Adipocyte (in vitro differentiated cells): ENCODE measurements at regions not wholly inside any gene's neighbourhood (a gene's known extent, or its start where the extent isn't known, plus 50 kb on each side); places are given as distances from the start of the nearest gene placed in this dataset.
A peak's percentile ranks its signal among the peaks of the same experiment; 100 is the strongest.

Experiments used
- DNase-seq: peaks from one replicate; pipeline ENCODE4 v3.0.0-alpha.2; 2015; ENCODE audit warnings: low read depth
- H3K27me3 ChIP-seq: replicated peaks from 2 replicates; pipeline ENCODE4 v1.7.0; 2013; ENCODE audit warnings: mild to moderate bottlenecking, low read length, moderate library complexity; ENCODE audit not compliant: control insufficient read depth, insufficient read depth
- H3K36me3 ChIP-seq: 2 replicates; pipeline ENCODE4 v1.7.0; 2013; ENCODE audit warnings: low read length, mild to moderate bottlenecking, moderate library complexity; ENCODE audit not compliant: control insufficient read depth, insufficient read depth, severe bottlenecking
- H3K4me1 ChIP-seq: 2 replicates; pipeline ENCODE4 v1.7.0; 2013; ENCODE audit warnings: mild to moderate bottlenecking, low read length, moderate library complexity; ENCODE audit not compliant: control insufficient read depth, insufficient read depth
- H3K4me3 ChIP-seq: 2 replicates; pipeline ENCODE4 v1.7.0; 2013; ENCODE audit warnings: mild to moderate bottlenecking, low read length, moderate library complexity
- H3K9ac ChIP-seq: 2 replicates; pipeline ENCODE4 v1.7.0; 2013; ENCODE audit warnings: mild to moderate bottlenecking, low read length, moderate library complexity
- H3K9me3 ChIP-seq: 2 replicates; pipeline ENCODE4 v1.7.0; 2013; ENCODE audit warnings: mild to moderate bottlenecking, low read length, moderate library complexity; ENCODE audit not compliant: control insufficient read depth

DNA sequence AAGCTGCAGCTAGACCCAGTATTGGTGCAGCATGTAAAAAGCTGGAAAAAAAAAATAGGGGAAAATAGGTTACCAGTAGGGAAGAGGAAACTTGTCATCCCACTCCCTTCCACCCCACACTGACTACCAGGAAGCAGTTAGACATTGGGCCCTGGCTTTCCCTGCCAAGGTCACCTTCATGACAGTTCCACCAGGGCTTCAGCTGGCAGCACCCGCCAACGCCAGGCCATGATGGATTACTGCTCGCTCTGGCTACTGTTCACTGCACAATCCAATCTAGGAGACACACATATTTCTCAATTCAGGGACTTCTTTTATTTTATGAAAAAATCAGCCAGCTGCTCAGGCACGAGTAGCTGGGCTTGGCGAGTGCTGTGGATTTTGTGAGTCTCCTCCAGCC lies 127.7 kb downstream of the DMRTA2 start:
- Histone ChIP-seq H3K36me3 (no peaks in the 10 kb centered on the region), H3K4me3 (no peak overlapping the region), H3K27me3 (peaks cover 5% of the 10 kb centered on the region), H3K9ac (no peak overlapping the region), H3K9me3 (peaks cover 5% of the 10 kb centered on the region), H3K4me1 (no peaks in the 10 kb centered on the region)
- no peak for DNase-seq

DNA sequence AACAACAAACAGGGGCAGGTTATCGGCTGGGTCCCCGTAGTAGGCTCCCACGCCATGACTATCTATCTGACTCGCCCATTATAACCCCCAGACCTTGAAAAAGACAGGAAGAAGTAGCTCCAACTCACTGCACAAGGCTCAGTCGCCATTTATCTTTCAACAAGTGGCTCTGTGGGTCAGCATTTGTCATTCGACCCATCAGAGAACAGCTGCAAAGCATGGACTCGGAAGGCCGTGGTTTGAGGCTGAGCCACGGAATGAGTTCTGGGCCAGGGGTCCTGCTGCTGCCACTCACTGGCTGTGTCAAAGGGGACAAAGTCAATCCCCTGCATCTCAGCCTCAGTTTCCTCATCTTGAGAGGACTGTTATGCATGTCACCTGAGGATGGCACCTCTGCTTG lies 131.0 kb downstream of the DMRTA2 start:
- Histone ChIP-seq H3K36me3 (no peaks in the 10 kb centered on the region), H3K4me1 (no peaks in the 10 kb centered on the region), H3K4me3 (no peak overlapping the region), H3K9ac (no peak overlapping the region), H3K9me3 (peaks cover 8% of the 10 kb centered on the region), H3K27me3 (peaks cover 5% of the 10 kb centered on the region)
- DNase-seq, result no peak

GRCh38 chr1:50289495-50289894 lies 133.7 kb downstream of the DMRTA2 start:
- no peak for DNase-seq
- H3K4me3 ChIP-seq, result no peak overlapping the region
- peaks cover 3% of the 10 kb centered on the region for H3K27me3 ChIP-seq

DNA sequence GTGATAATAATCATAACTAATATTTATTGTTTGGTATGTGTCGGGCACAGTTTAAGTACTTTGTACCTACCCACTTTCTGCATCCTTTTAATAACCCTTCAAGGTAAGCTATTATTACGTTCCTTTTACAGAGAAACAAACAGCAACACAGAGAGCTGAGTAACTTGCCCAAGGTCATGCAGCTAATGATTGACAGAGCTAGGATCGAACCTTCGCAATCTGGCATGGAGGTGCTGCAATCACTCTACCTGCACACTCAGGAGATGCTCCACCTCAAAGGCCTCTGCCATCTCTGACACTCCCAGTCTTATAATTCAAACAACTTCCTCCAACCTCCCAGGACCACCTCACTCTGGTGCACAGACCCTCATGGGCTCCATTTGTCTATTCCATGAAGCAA lies 137.2 kb downstream of the DMRTA2 start:
- peaks cover 3% of the 10 kb centered on the region for H3K9me3 ChIP-seq
- no peak overlapping the region for H3K4me3 ChIP-seq
- H3K36me3 ChIP-seq, result no peaks in the 10 kb centered on the region
- no peak overlapping the region for H3K9ac ChIP-seq
- DNase-seq, result no peak
- peaks cover 7% of the 10 kb centered on the region for H3K27me3 ChIP-seq
- no peaks in the 10 kb centered on the region for H3K4me1 ChIP-seq

More at GRCh38 chr1:50289495-50289894, 133.7 kb downstream of the DMRTA2 start:
- Histone ChIP-seq H3K4me1 (no peaks in the 10 kb centered on the region), H3K9me3 (peaks cover 6% of the 10 kb centered on the region), H3K36me3 (no peaks in the 10 kb centered on the region), H3K9ac (no peak overlapping the region)

DNA sequence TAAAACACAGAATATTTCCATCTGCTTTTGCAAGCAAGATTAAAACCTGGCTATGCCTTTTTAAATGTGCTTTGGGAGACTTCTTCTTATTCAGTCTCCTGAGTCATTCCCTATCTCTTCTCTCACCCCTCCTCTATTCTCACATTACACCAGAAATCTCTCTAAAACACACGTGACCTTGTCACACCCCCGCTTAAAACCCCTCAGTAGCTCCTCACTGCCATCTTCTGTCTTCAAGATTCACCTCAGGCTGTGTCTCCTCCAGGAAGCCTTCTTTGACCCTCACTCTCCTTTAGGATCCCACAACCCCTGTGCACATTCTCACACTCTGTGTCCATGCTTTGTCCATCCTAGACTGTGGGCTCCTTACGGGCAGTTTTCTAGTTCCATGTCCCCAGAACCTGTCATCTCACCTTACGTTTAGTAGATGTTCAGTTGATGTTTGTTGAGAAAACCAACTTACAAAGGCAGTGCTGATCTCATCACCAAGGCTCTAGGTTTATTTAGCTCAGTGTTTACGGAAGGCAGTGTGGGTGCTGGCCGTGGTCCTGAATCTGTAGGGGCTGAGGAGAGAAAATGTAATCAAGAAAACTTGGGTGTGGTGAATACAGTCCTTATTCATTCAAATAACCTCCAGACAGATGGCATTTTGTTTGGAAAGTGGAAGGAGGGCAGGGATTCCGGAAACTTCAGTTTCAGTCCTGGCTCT lies 143.5 kb downstream of the DMRTA2 start:
- H3K27me3 ChIP-seq, result peaks cover 38% of the 10 kb centered on the region
- no peak overlapping the region for H3K9ac ChIP-seq
- H3K4me1 ChIP-seq, result no peaks in the 10 kb centered on the region
- no peaks in the 10 kb centered on the region for H3K36me3 ChIP-seq
- no peaks in the 10 kb centered on the region for H3K9me3 ChIP-seq
- no peak overlapping the region for H3K4me3 ChIP-seq
- DNase-seq, result peak; percentile 24

DNA sequence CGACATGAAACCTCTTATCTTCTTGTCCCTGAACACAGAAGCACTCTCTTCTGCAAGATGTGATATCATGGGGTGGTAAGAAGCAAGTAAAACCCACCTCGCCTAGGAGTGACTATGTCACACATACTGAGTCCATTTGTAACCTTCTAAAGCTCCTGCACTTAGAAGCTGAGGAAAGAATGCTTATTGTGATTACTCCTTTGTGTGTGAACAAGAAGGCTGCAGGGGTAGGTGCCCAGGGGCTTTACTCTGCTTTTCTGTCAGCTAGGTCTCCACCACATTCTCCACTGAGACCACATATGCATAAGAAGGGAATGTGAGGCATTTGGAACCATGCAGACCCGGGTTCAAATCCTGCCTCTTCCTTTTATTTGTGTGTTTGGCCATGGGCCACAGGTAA lies 144.3 kb downstream of the DMRTA2 start:
- H3K9ac ChIP-seq, result no peak overlapping the region
- H3K9me3 ChIP-seq, result no peaks in the 10 kb centered on the region
- H3K36me3 ChIP-seq, result no peaks in the 10 kb centered on the region
- H3K27me3 ChIP-seq, result peaks cover 38% of the 10 kb centered on the region
- H3K4me3 ChIP-seq, result no peak overlapping the region
- no peaks in the 10 kb centered on the region for H3K4me1 ChIP-seq
- no peak for DNase-seq

GRCh38 chr1:50278410-50278809 lies 144.8 kb downstream of the DMRTA2 start:
- no peak for DNase-seq
- peaks cover 34% of the 10 kb centered on the region for H3K27me3 ChIP-seq
- no peaks in the 10 kb centered on the region for H3K4me1 ChIP-seq
- no peak overlapping the region for H3K4me3 ChIP-seq
- H3K9me3 ChIP-seq, result no peaks in the 10 kb centered on the region
- H3K9ac ChIP-seq, result no peak overlapping the region
- no peaks in the 10 kb centered on the region for H3K36me3 ChIP-seq

GRCh38 chr1:50275566-50275965 lies 147.7 kb downstream of the DMRTA2 start:
- no peak for DNase-seq
- no peaks in the 10 kb centered on the region for H3K36me3 ChIP-seq
- H3K9ac ChIP-seq, result no peak overlapping the region
- peaks cover 13% of the 10 kb centered on the region for H3K4me1 ChIP-seq
- H3K4me3 ChIP-seq, result no peak overlapping the region
- H3K27me3 ChIP-seq, result peaks cover 30% of the 10 kb centered on the region
- H3K9me3 ChIP-seq, result no peaks in the 10 kb centered on the region

- Histone ChIP-seq H3K27me3 (peaks cover 15% of the 10 kb centered on the region), H3K4me1 (peaks cover 13% of the 10 kb centered on the region), H3K9me3 (no peaks in the 10 kb centered on the region), H3K36me3 (no peaks in the 10 kb centered on the region), H3K4me3 (no peak overlapping the region), H3K9ac (no peak overlapping the region)
- no peak for DNase-seq
Measured at GRCh38 chr1:50272912-50273311, 150.3 kb downstream of the DMRTA2 start.

DNA sequence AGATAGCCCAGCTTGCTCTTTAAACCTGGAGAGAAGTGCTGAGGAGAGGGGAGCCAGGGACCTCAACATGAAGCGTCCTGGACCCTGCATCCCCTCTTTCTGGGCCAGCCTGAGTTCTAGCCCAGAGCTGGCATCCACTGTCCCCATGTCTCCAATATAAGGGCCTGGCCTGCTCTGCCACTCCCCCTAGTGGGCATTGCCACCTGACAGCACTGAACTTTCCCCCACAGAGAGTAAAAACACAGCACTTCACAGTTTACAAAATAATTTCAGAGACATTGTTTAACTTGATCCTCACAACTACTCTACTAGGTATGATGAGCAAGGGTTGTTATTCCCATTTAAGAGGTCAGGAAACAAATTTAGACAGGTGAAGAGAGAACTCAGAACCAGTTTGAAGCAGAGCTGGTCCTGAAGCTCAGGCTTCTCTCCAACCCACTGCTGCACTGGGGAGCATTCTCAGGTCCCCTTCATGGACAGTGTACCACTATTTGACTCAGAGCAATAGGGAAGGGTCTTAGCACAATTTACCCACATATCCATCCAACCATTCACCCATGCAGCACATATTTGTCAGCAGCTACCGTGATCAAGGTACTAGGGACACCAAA lies 151.2 kb downstream of the DMRTA2 start:
- DNase-seq, result peak; percentile 15
- no peak overlapping the region for H3K4me3 ChIP-seq

DNA sequence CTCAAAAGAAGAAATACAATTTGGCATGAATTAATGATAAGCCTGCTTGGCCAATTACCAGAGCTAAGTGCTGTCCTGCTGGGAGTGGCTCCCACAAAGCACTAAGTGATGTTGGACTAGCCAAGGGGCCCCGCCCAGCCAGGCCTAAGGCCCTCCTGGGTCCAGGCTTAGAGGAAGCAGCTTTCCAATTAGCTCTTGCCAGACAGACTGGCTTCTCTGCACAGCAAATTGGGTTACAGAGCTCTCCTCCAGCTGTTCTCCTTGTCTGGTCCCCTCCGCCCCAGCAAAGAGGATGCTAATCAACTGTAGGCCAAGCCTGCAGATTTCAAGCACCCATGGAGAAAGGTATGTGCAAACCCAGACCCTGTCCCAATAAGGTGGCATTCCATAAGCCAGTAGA lies 151.9 kb downstream of the DMRTA2 start:
- Histone ChIP-seq H3K36me3 (no peaks in the 10 kb centered on the region), H3K4me3 (no peak overlapping the region), H3K9me3 (no peaks in the 10 kb centered on the region), H3K4me1 (peaks cover 24% of the 10 kb centered on the region), H3K9ac (no peak overlapping the region), H3K27me3 (peaks cover under 1% of the 10 kb centered on the region)
- no peak for DNase-seq

More for the DNA sequence above, 151.2 kb downstream of the DMRTA2 start:
- no peaks in the 10 kb centered on the region for H3K9me3 ChIP-seq
- H3K9ac ChIP-seq, result peak overlapping the region; percentile 2
- H3K27me3 ChIP-seq, result peaks cover 8% of the 10 kb centered on the region
- peaks cover 17% of the 10 kb centered on the region for H3K4me1 ChIP-seq
- no peaks in the 10 kb centered on the region for H3K36me3 ChIP-seq
